ENCODE measurements at regions not wholly inside any gene's neighbourhood (a gene's known extent, or its start where the extent isn't known, plus 50 kb on each side); places are given as distances from the start of the nearest gene placed in this dataset.

DNA sequence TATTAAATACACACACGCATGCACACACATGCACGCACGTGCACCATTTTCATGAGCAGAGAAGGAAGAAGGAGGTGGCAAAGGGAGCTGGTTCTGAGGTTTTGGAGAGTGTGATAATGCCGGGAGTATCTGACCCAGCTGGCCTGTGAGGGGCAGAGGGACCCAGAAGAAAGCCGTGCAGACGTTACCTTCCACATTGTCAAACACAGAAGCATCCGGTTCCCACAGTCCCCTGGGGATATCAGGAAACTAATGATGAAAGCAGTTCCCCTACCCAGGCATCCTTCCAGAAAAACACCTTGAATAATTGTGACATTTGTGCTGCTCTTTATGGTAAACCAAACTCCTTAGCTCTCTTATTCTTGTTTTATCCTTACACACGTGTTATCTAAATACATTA lies 85.7 kb upstream of the FAM180A start:
- no peak for TF ChIP-seq HNF4G (IDR thresholded peaks at IDR 0.05)
- TF ChIP-seq JUND (IDR thresholded peaks at IDR 0.05): no peak
- TF ChIP-seq HNF4A (conservative IDR thresholded peaks at IDR 0.05): no peak
- TF ChIP-seq RXRA (IDR thresholded peaks at IDR 0.05): no peak
- TF ChIP-seq TAF1 (conservative IDR thresholded peaks at IDR 0.05): no peak
- TF ChIP-seq FOXA1 (IDR thresholded peaks at IDR 0.05): no peak
- no peak for TF ChIP-seq FOXA2 (IDR thresholded peaks at IDR 0.05)
- TF ChIP-seq, protein P1, sequence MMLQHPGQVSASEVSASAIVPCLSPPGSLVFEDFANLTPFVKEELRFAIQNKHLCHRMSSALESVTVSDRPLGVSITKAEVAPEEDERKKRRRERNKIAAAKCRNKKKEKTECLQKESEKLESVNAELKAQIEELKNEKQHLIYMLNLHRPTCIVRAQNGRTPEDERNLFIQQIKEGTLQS (IDR thresholded peaks at IDR 0.05): no peak
- TF ChIP-seq REST (IDR thresholded peaks at IDR 0.05): no peak
- no peak for TF ChIP-seq CTCF (IDR thresholded peaks at IDR 0.05; ENCODE audit: low read depth, low read length, missing input control)
- no peak for TF ChIP-seq SP1 (IDR thresholded peaks at IDR 0.05)
- no peak for TF ChIP-seq EGR1 (IDR thresholded peaks at IDR 0.05; ENCODE audit: low read depth in 2 of 2)
- TF ChIP-seq RAD21 (IDR thresholded peaks at IDR 0.05): no peak

DNA sequence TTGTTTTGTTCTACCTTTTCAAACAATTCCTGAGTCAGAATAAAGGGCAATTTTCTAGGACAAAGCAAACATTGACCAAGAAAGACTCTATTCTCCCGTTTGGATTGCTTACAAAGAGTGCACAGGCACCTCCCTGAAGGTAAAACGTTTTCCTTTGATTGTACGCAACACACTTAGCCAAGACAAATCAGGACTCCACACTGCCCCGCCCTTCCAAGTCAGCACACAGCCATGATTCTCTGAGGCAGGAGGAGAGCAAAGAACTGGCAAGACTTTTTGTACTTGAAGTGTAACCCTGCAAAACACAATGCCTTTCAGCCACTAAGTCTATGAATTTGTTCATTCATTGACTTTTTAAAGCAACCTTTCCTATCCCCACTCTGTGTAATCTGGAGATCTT lies 85.0 kb upstream of the FAM180A start:
- Histone ChIP-seq H3K9me3 (ENCODE audit: control insufficient read depth in 4 of 4, low read length in 3 of 4) (no peaks in the 10 kb centered on the region), H3K27me3 (ENCODE audit: control insufficient read depth in 4 of 4, insufficient read depth in 4 of 4, low read length in 3 of 4) (peaks cover 0 to 4% (median 2%) of the 10 kb centered on the region in 4 donors), H3K4me1 (ENCODE audit: control insufficient read depth in 4 of 4, insufficient read depth in 4 of 4, low read length in 3 of 4) (no peaks in the 10 kb centered on the region), H3K4me3 (ENCODE audit: low read depth in 1 of 3, low read length in 3 of 3) (no peak overlapping the region), H3K27ac (ENCODE audit: low read depth in 1 of 2, low read length in 2 of 2) (no peak overlapping the region), H3K9ac (ENCODE audit: low read depth in 1 of 2, low read length in 2 of 2) (no peak overlapping the region), H3K36me3 (ENCODE audit: control insufficient read depth in 4 of 4, insufficient read depth in 3 of 4, low read depth in 1 of 4, low read length in 3 of 4) (no peaks in the 10 kb centered on the region)
- WGBS: 49% methylated on average over 4 of the region's 4 CpGs
- DNase-seq (ENCODE audit: low spot score): no peak
- TF ChIP-seq HNF4G (IDR thresholded peaks at IDR 0.05) (no peak), JUND (IDR thresholded peaks at IDR 0.05) (no peak), RXRA (IDR thresholded peaks at IDR 0.05) (no peak), CTCF (IDR thresholded peaks at IDR 0.05; ENCODE audit: low read depth, low read length, missing input control) (no peak), NR2F2 (IDR thresholded peaks at IDR 0.05) (no peak), FOXA2 (IDR thresholded peaks at IDR 0.05) (no peak), REST (IDR thresholded peaks at IDR 0.05) (no peak), RAD21 (IDR thresholded peaks at IDR 0.05) (no peak), TAF1 (conservative IDR thresholded peaks at IDR 0.05) (no peak), SP1 (IDR thresholded peaks at IDR 0.05) (no peak), HNF4A (conservative IDR thresholded peaks at IDR 0.05) (no peak), EGR1 (IDR thresholded peaks at IDR 0.05; ENCODE audit: low read depth in 2 of 2) (no peak), MAX (IDR thresholded peaks at IDR 0.05) (no peak)
- TF ChIP-seq, protein P2, sequence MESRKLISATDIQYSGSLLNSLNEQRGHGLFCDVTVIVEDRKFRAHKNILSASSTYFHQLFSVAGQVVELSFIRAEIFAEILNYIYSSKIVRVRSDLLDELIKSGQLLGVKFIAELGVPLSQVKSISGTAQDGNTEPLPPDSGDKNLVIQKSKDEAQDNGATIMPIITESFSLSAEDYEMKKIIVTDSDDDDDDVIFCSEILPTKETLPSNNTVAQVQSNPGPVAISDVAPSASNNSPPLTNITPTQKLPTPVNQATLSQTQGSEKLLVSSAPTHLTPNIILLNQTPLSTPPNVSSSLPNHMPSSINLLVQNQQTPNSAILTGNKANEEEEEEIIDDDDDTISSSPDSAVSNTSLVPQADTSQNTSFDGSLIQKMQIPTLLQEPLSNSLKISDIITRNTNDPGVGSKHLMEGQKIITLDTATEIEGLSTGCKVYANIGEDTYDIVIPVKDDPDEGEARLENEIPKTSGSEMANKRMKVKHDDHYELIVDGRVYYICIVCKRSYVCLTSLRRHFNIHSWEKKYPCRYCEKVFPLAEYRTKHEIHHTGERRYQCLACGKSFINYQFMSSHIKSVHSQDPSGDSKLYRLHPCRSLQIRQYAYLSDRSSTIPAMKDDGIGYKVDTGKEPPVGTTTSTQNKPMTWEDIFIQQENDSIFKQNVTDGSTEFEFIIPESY (IDR thresholded peaks at IDR 0.05): no peak
- TF ChIP-seq, protein P1 (IDR thresholded peaks at IDR 0.05): no peak

More for the DNA sequence above, 85.7 kb upstream of the FAM180A start:
- no peak overlapping the region for H3K27ac ChIP-seq (ENCODE audit: low read depth in 1 of 2, low read length in 2 of 2)
- no peaks in the 10 kb centered on the region for H3K9me3 ChIP-seq (ENCODE audit: control insufficient read depth in 4 of 4, low read length in 3 of 4)
- peaks cover 0 to 4% (median 2%) of the 10 kb centered on the region in 4 donors for H3K27me3 ChIP-seq (ENCODE audit: control insufficient read depth in 4 of 4, insufficient read depth in 4 of 4, low read length in 3 of 4)
- no peak overlapping the region for H3K4me3 ChIP-seq (ENCODE audit: low read depth in 1 of 3, low read length in 3 of 3)
- DNase-seq (ENCODE audit: low spot score): no peak
- H3K36me3 ChIP-seq (ENCODE audit: control insufficient read depth in 4 of 4, insufficient read depth in 3 of 4, low read depth in 1 of 4, low read length in 3 of 4): no peaks in the 10 kb centered on the region
- 54% methylated on average over 8 of the region's 8 CpGs for WGBS
- H3K4me1 ChIP-seq (ENCODE audit: control insufficient read depth in 4 of 4, insufficient read depth in 4 of 4, low read length in 3 of 4): no peaks in the 10 kb centered on the region
- no peak overlapping the region for H3K9ac ChIP-seq (ENCODE audit: low read depth in 1 of 2, low read length in 2 of 2)
